ENCODE measurements at regions not wholly inside any gene's neighbourhood (a gene's known extent, or its start where the extent isn't known, plus 50 kb on each side); places are given as distances from the start of the nearest gene placed in this dataset.

DNA sequence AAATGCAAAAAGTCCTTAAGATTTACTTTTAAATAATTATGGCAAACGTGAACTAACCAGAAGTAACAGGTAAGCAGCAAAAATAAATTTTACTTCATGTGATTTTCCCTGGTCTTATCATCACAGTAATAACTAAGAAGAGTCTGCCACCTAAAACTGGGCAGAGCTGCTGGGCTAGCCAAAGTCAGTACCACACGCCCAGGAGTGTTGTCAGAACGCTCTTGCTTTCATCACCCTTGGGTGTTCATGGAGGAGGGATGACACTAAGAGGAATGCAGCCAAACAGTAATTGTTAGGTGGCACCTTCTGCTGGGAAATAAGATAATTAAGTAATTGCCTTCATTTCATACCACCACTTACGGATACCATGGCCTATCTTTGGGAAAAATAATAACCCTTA lies 92.0 kb upstream of the NEUROD1 start:
- TF ChIP-seq, protein P1, sequence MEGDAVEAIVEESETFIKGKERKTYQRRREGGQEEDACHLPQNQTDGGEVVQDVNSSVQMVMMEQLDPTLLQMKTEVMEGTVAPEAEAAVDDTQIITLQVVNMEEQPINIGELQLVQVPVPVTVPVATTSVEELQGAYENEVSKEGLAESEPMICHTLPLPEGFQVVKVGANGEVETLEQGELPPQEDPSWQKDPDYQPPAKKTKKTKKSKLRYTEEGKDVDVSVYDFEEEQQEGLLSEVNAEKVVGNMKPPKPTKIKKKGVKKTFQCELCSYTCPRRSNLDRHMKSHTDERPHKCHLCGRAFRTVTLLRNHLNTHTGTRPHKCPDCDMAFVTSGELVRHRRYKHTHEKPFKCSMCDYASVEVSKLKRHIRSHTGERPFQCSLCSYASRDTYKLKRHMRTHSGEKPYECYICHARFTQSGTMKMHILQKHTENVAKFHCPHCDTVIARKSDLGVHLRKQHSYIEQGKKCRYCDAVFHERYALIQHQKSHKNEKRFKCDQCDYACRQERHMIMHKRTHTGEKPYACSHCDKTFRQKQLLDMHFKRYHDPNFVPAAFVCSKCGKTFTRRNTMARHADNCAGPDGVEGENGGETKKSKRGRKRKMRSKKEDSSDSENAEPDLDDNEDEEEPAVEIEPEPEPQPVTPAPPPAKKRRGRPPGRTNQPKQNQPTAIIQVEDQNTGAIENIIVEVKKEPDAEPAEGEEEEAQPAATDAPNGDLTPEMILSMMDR (IDR thresholded peaks at IDR 0.05) = no peak
- TF ChIP-seq POLR2AphosphoS5 (IDR thresholded peaks at IDR 0.05) (no peak), POLR2A (IDR thresholded peaks at IDR 0.05) (no peak)

All from upper lobe of left lung (tissue), 4 donors.